Spinal cord (tissue), 9 donors: ENCODE measurements at regions not wholly inside any gene's neighbourhood (a gene's known extent, or its start where the extent isn't known, plus 50 kb on each side); places are given as distances from the start of the nearest gene placed in this dataset.

Experiments
- DNase-seq, 6 donors: peaks; one replicate each; pipeline versions ENCODE4 v3.0.0 to v3.0.0-alpha.2; 2013 to 2015; ENCODE audit warnings: low spot score in 6 of 6, low read depth in 4 of 6
- H3K27ac ChIP-seq: one replicate; pipeline ENCODE4 v1.5.1; 2013; ENCODE audit warnings: low read depth, low read length, control low read depth
- H3K27me3 ChIP-seq: one replicate; pipeline ENCODE4 v1.6.1; 2013; ENCODE audit warnings: low read length; ENCODE audit not compliant: control insufficient read depth, insufficient read depth
- H3K36me3 ChIP-seq: one replicate; pipeline ENCODE4 v1.6.1; 2013; ENCODE audit warnings: low read length; ENCODE audit not compliant: control insufficient read depth, insufficient read depth
- H3K4me1 ChIP-seq: one replicate; pipeline ENCODE4 v1.6.1; 2013; ENCODE audit warnings: low read length; ENCODE audit not compliant: control insufficient read depth, insufficient read depth
- H3K4me3 ChIP-seq: one replicate; pipeline ENCODE4 v1.5.1; 2013; ENCODE audit warnings: low read depth, low read length, control low read depth
- H3K9me3 ChIP-seq: one replicate; pipeline ENCODE4 v1.6.1; 2013; ENCODE audit warnings: low read length; ENCODE audit not compliant: control insufficient read depth, insufficient read depth
- WGBS: methylation state at CpG from one replicate; pipeline ENCODE4 v1.1.5; 2013; ENCODE audit warnings: missing lambda C conversion rate; ENCODE audit not compliant: insufficient coverage; 5-methylcytosine and 5-hydroxymethylcytosine counted together
- donor health status: healthy.

DNA sequence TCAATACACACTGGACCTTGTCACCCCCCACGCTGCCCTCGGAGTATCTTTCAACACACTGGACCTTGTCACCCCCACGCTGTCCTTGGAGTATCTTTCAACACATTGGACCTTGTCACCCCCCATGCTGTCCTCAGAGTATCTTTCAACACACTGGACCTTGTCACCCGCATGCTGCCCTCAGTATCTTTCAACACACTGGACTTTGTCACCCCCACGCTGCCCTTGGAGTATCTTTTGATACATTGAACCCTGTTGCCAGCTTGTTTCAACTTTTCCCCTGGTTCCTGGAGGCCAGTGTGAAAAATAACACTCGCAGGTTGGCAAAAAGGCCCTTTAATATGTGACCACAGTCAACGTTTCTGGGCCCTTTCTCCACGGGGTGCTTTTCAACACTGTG lies 247.8 kb downstream of the TEX29 start:
- no peaks in the 10 kb centered on the region for H3K36me3 ChIP-seq
- peaks cover 4% of the 10 kb centered on the region for H3K4me1 ChIP-seq
- H3K4me3 ChIP-seq: no peak overlapping the region
- no peak for DNase-seq
- H3K27me3 ChIP-seq: no peaks in the 10 kb centered on the region
- WGBS: 89% methylated on average over 8 of the region's 8 CpGs
- H3K9me3 ChIP-seq: no peaks in the 10 kb centered on the region
- no peak overlapping the region for H3K27ac ChIP-seq

DNA sequence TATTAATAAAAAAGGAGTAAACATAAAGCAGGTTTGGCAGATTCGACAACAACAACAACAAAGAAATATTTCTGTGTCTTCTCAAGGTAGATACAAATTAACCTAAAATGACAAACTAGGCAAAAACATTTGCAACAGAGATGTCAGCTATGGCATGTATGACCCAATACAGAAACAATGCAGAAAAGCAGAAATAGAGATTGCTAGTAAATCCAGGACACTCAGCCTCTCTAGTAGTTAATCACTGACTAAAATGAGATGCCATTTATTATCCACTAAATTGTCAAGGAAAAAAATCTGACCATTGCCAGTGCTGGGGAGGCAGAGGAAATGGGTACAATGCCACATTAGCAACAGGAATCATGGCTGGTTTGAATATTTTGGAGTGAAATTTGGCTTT lies 250.5 kb downstream of the TEX29 start:
- no CpG with 5 or more reads among the region's 1 CpG for WGBS
- H3K9me3 ChIP-seq: no peaks in the 10 kb centered on the region
- H3K4me3 ChIP-seq: no peak overlapping the region
- no peaks in the 10 kb centered on the region for H3K27me3 ChIP-seq
- DNase-seq: no peak
- H3K36me3 ChIP-seq: no peaks in the 10 kb centered on the region
- peaks cover 10% of the 10 kb centered on the region for H3K4me1 ChIP-seq
- no peak overlapping the region for H3K27ac ChIP-seq

DNA sequence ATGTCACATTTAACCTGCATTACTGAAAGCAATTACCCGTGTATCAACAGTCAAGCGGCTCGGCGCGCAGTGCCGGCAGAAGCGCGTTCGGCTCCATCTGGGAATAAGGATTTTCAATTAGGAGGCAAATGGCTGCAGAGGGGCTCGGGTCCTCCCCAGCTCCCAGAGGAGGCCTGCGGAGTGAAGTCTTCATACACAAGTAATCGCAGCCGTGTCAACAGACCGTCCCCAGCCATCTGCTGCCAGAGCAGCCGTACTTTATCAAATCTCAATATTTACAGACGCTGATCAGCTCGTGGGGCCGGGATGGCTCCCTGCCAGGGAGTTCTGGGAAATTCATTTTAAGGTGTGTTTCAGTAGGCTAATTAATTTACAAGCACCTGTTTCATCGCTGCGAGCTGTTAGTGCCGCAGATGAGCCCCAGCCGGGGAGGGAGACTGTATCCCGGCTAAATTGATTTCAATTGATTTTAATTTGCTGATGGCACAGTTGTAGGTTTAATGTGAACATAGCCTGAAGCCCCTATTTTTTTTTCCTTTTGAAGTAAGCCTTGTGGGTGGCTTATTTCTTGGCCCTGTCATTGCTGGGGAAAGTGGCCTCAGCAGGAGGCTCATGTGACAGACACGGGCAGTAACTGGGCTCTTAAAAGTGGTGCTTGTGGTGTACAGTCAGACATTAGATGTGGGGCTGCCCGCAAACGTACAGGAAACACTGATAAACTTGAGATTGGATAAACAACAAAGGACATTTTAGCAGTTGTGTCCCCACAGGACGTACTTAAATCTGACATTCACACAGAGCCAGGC lies 252.7 kb downstream of the TEX29 start:
- H3K4me3 ChIP-seq: no peak overlapping the region
- WGBS: 56% methylated on average over 17 of the region's 27 CpGs
- no peaks in the 10 kb centered on the region for H3K27me3 ChIP-seq
- H3K9me3 ChIP-seq: no peaks in the 10 kb centered on the region
- no peak overlapping the region for H3K27ac ChIP-seq
- H3K36me3 ChIP-seq: no peaks in the 10 kb centered on the region
- H3K4me1 ChIP-seq: peaks cover 10% of the 10 kb centered on the region
- peak in 5 of 6 donors; percentile 15 to 94 (median 35) for DNase-seq

GRCh38 chr13:111573801-111574200 lies 253.4 kb downstream of the TEX29 start:
- WGBS: 96% methylated on average over 6 of the region's 7 CpGs
- peaks cover 10% of the 10 kb centered on the region for H3K4me1 ChIP-seq
- H3K36me3 ChIP-seq: no peaks in the 10 kb centered on the region
- H3K4me3 ChIP-seq: no peak overlapping the region
- no peaks in the 10 kb centered on the region for H3K27me3 ChIP-seq
- H3K27ac ChIP-seq: no peak overlapping the region
- no peak for DNase-seq
- H3K9me3 ChIP-seq: no peaks in the 10 kb centered on the region

DNA sequence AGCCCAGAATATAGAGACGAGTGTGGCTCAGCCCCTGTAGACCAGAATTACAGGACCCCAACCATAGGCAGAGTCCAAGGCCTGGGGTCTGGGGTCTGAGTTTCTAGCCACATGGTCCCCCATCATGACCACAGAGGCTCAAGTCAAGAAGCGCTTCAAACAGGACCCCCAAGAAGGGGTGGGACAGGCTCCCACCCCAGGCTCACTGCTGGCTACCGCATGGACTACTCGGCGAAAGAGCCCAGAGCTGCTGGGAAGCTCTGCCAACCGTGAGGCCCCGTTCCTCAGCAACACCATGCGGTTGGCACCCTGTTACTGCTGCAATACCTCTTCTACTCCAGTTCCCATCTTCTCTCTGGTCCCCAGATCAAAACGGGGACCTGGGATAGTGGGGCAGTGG lies 254.8 kb downstream of the TEX29 start:
- H3K9me3 ChIP-seq: peaks cover 8% of the 10 kb centered on the region
- no peak for DNase-seq
- no peaks in the 10 kb centered on the region for H3K27me3 ChIP-seq
- H3K36me3 ChIP-seq: no peaks in the 10 kb centered on the region
- H3K27ac ChIP-seq: no peak overlapping the region
- peaks cover 10% of the 10 kb centered on the region for H3K4me1 ChIP-seq
- H3K4me3 ChIP-seq: no peak overlapping the region
- 99% methylated on average over 7 of the region's 9 CpGs for WGBS

GRCh38 chr13:111575719-111576118 lies 255.3 kb downstream of the TEX29 start:
- DNase-seq: no peak
- H3K4me1 ChIP-seq: peaks cover 10% of the 10 kb centered on the region
- no peaks in the 10 kb centered on the region for H3K27me3 ChIP-seq
- no peak overlapping the region for H3K4me3 ChIP-seq
- WGBS: 82% methylated on average over 2 of the region's 5 CpGs
- no peaks in the 10 kb centered on the region for H3K36me3 ChIP-seq
- H3K27ac ChIP-seq: no peak overlapping the region
- peaks cover 10% of the 10 kb centered on the region for H3K9me3 ChIP-seq

- DNase-seq: peak in 1 of 6 donors; percentile 78
- no peak overlapping the region for H3K4me3 ChIP-seq
- H3K27me3 ChIP-seq: no peaks in the 10 kb centered on the region
- H3K9me3 ChIP-seq: peaks cover 10% of the 10 kb centered on the region
- peaks cover 10% of the 10 kb centered on the region for H3K4me1 ChIP-seq
- no peaks in the 10 kb centered on the region for H3K36me3 ChIP-seq
- 80% methylated on average over 4 of the region's 9 CpGs for WGBS
- H3K27ac ChIP-seq: no peak overlapping the region
These were observed 256.9 kb downstream of the TEX29 start for GRCh38 chr13:111577208-111577828.

DNA sequence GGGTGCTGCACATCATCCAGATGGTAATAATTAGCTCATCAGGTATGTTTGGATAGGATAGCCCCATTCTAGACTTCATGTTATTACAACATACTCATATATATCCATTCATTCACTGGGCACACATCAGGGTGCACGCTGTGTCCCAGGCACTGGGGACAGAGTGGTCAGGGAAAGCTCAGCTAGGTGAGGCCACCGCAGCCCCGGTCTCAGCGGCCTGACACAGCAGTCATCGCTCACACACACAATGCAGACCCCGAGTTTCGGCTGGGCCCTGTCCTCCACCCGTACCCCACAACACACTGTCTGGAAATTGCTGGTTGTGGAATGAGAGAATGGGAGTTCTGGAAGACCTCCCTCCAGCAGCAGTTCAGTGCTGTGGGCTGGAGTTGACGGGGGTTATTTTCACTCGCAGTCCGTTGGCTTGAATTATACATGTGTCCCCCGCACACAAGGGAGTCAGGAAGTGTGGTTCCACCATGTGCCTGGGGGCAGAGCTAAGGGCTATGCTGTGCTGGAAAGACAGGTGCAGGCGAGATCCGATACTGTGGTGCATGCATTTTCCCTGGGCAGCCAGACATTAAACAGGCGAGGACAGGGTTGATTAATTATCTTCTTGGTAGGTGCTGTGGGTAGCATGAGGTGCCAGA lies 257.6 kb downstream of the TEX29 start:
- WGBS: 92% methylated on average over 11 of the region's 15 CpGs
- peaks cover 10% of the 10 kb centered on the region for H3K9me3 ChIP-seq
- no peak for DNase-seq
- no peaks in the 10 kb centered on the region for H3K36me3 ChIP-seq
- peaks cover 7% of the 10 kb centered on the region for H3K4me1 ChIP-seq
- H3K4me3 ChIP-seq: no peak overlapping the region
- no peak overlapping the region for H3K27ac ChIP-seq
- no peaks in the 10 kb centered on the region for H3K27me3 ChIP-seq

- DNase-seq: peak in 2 of 6 donors; percentile 55 to 63
- Histone ChIP-seq H3K27ac (no peak overlapping the region), H3K4me1 (peaks cover 2% of the 10 kb centered on the region), H3K36me3 (no peaks in the 10 kb centered on the region), H3K4me3 (no peak overlapping the region), H3K9me3 (peaks cover 10% of the 10 kb centered on the region), H3K27me3 (no peaks in the 10 kb centered on the region)
- 64% methylated on average over 18 of the region's 22 CpGs for WGBS
These were observed 263.7 kb downstream of the TEX29 start for GRCh38 chr13:111584101-111584672.
